ENCODE measurements at regions not wholly inside any gene's neighbourhood (a gene's known extent, or its start where the extent isn't known, plus 50 kb on each side); places are given as distances from the start of the nearest gene placed in this dataset.
"Not testable (repeated sequence)": the region's sequence is repeated elsewhere in the genome, so short reads cannot be mapped to it uniquely, and the experiment has no call there.

GRCh38 chr6:86609549-86610388 lies 327.6 kb upstream of the HTR1E start:
- DNase-seq (ENCODE audit: low read depth in 2 of 2) = no peak

GRCh38 chr6:86603364-86603763 lies 334.0 kb upstream of the HTR1E start:
- DNase-seq (ENCODE audit: low read depth in 2 of 2) = not testable (repeated sequence)

- DNase-seq (ENCODE audit: low read depth in 2 of 2) = not testable (repeated sequence)
Observed at GRCh38 chr6:86602093-86602492, 335.2 kb upstream of the HTR1E start.

- not testable (repeated sequence) for DNase-seq (ENCODE audit: low read depth in 2 of 2)
Observed at GRCh38 chr6:86598969-86599368, 338.4 kb upstream of the HTR1E start.

GRCh38 chr6:86595641-86596040 lies 341.7 kb upstream of the HTR1E start:
- DNase-seq (ENCODE audit: low read depth in 2 of 2) = no peak

GRCh38 chr6:86586195-86586594 lies 351.1 kb upstream of the HTR1E start:
- no peak for DNase-seq (ENCODE audit: low read depth in 2 of 2)

GRCh38 chr6:86581833-86582232 lies 355.5 kb upstream of the HTR1E start:
- DNase-seq (ENCODE audit: low read depth in 2 of 2) = no peak

- no peak for DNase-seq (ENCODE audit: low read depth in 2 of 2)
Observed at GRCh38 chr6:86563197-86563596, 374.1 kb upstream of the HTR1E start.

GRCh38 chr6:86558318-86558717 lies 379.0 kb upstream of the HTR1E start:
- DNase-seq (ENCODE audit: low read depth in 2 of 2) = no peak

- no peak for DNase-seq (ENCODE audit: low read depth in 2 of 2)
Observed at GRCh38 chr6:86537292-86537861, 400.0 kb upstream of the HTR1E start.

GRCh38 chr6:86536121-86536520 lies 401.2 kb upstream of the HTR1E start:
- no peak for DNase-seq (ENCODE audit: low read depth in 2 of 2)

- DNase-seq (ENCODE audit: low read depth in 2 of 2) = no peak
Observed at GRCh38 chr6:86535100-86535499, 402.2 kb upstream of the HTR1E start.

- no peak for DNase-seq (ENCODE audit: low read depth in 2 of 2)
Observed at GRCh38 chr6:86529635-86530034, 407.7 kb upstream of the HTR1E start.

GRCh38 chr6:86526238-86526637 lies 411.1 kb upstream of the HTR1E start:
- no peak for DNase-seq (ENCODE audit: low read depth in 2 of 2)

GRCh38 chr6:86516087-86516486 lies 421.2 kb upstream of the HTR1E start:
- DNase-seq (ENCODE audit: low read depth in 2 of 2) = no peak

GRCh38 chr6:86511962-86512361 lies 425.4 kb upstream of the HTR1E start:
- DNase-seq (ENCODE audit: low read depth in 2 of 2) = no peak

- DNase-seq (ENCODE audit: low read depth in 2 of 2) = no peak
Observed at GRCh38 chr6:86508230-86508629, 429.1 kb upstream of the HTR1E start.

- no peak for DNase-seq (ENCODE audit: low read depth in 2 of 2)
Observed at GRCh38 chr6:86502497-86502896, 434.8 kb upstream of the HTR1E start.

GRCh38 chr6:86500035-86500434 lies 437.3 kb upstream of the HTR1E start:
- no peak for DNase-seq (ENCODE audit: low read depth in 2 of 2)

GRCh38 chr6:86489042-86489441 lies 448.3 kb upstream of the HTR1E start:
- DNase-seq (ENCODE audit: low read depth in 2 of 2) = not testable (repeated sequence)

- no peak for DNase-seq (ENCODE audit: low read depth in 2 of 2)
Observed at GRCh38 chr6:86487660-86488221, 449.6 kb upstream of the HTR1E start.

- not testable (repeated sequence) for DNase-seq (ENCODE audit: low read depth in 2 of 2)
Observed at GRCh38 chr6:86478316-86478715, 459.0 kb upstream of the HTR1E start.

- DNase-seq (ENCODE audit: low read depth in 2 of 2) = no peak
Observed at GRCh38 chr6:86477500-86478148, 459.7 kb upstream of the HTR1E start.

Measured in stimulated activated CD4-positive, alpha-beta T cell treated with anti-CD3 and anti-CD28 coated beads, Interleukin-4, amount 100 ng/mL, for 48 hours (primary cell).